HEK293 (cell line): ENCODE measurements at regions not wholly inside any gene's neighbourhood (a gene's known extent, or its start where the extent isn't known, plus 50 kb on each side); places are given as distances from the start of the nearest gene placed in this dataset.
"Not testable (repeated sequence)": the region's sequence is repeated elsewhere in the genome, so short reads cannot be mapped to it uniquely, and the experiment has no call there.

ENCODE experiments used
- CTCF ChIA-PET: fragments of 350-600 bp; formaldehyde crosslinking; extraction: SDS; loops from one replicate; lab custom pipeline; 2021; ENCODE audit warnings: antibody characterized with exemption; lab: Yijun Ruan, JAX
- POLR2A ChIA-PET: fragments of 300-600 bp; formaldehyde crosslinking; extraction: SDS; loops from one replicate; lab custom pipeline; 2020; ENCODE audit warnings: antibody characterized with exemption, inconsistent platforms; lab: Yijun Ruan, JAX
- H3K27ac ChIP-seq: fragments of 200-500 bp; sonication (Bioruptor generic); 2 replicates; pipeline ENCODE4 v1.5.1; 2014; ENCODE audit warnings: low read depth, low read length, control low read depth, inconsistent platforms; ENCODE audit errors: extremely low read depth
- H3K36me3 ChIP-seq, 2 experiments: fragments of 200-500 bp in 1 of 2; sonication (Bioruptor generic) in 1 of 2; 1 replicate in 1 of 2; 2 replicates in 1 of 2; pipeline ENCODE4 v1.5.1; 2014 to 2017; ENCODE audit warnings: inconsistent platforms in 2 of 2, low read length in 2 of 2; ENCODE audit not compliant: control insufficient read depth in 2 of 2, insufficient read depth in 1 of 2
- H3K4me1 ChIP-seq: fragments of 200-500 bp; sonication (Bioruptor generic); 2 replicates; pipeline ENCODE4 v1.5.1; 2014; ENCODE audit warnings: mild to moderate bottlenecking, low read length, inconsistent platforms; ENCODE audit not compliant: control insufficient read depth, insufficient read depth
- H3K4me3 ChIP-seq: 2 replicates; pipeline ENCODE4 v1.5.1; 2011; ENCODE audit warnings: low read depth, mild to moderate bottlenecking, control low read depth, low read length, moderate library complexity
- H3K9me3 ChIP-seq: fragments of 200-500 bp; sonication (Bioruptor generic); 2 replicates; pipeline ENCODE4 v1.5.1; 2014; ENCODE audit warnings: low read depth, low read length, inconsistent platforms; ENCODE audit not compliant: control insufficient read depth, insufficient read depth
- FEZF1 ChIP-seq: fragments of 450-650 bp; formaldehyde crosslinking; IDR thresholded peaks from 2 replicates; pipeline ENCODE4 v1.5.1; 2016; ENCODE audit warnings: missing biosample characterization, missing genetic modification characterization
- KLF8 ChIP-seq: fragments of 450-650 bp; formaldehyde crosslinking; IDR thresholded peaks from 2 replicates; pipeline ENCODE4 v1.5.1; 2016; ENCODE audit warnings: missing biosample characterization, missing genetic modification characterization
- ZBTB1 ChIP-seq: fragments of 450-650 bp; formaldehyde crosslinking; IDR thresholded peaks from 2 replicates; pipeline ENCODE4 v1.5.1; 2016; ENCODE audit warnings: missing biosample characterization, missing genetic modification characterization
- ZNF140 ChIP-seq: fragments of 450-650 bp; formaldehyde crosslinking; IDR thresholded peaks from 2 replicates; pipeline ENCODE4 v1.5.1; 2016; ENCODE audit warnings: missing biosample characterization, missing genetic modification characterization
- ZNF169 ChIP-seq: fragments of 450-650 bp; formaldehyde crosslinking; IDR thresholded peaks from 2 replicates; pipeline ENCODE4 v1.5.1; 2016; ENCODE audit warnings: missing biosample characterization, missing genetic modification characterization
- ZNF221 ChIP-seq: fragments of 450-650 bp; formaldehyde crosslinking; IDR thresholded peaks from 2 replicates; pipeline ENCODE4 v1.5.1; 2017; ENCODE audit warnings: missing biosample characterization, missing genetic modification characterization, borderline replicate concordance
- ZNF248 ChIP-seq: fragments of 450-650 bp; formaldehyde crosslinking; IDR thresholded peaks from 2 replicates; pipeline ENCODE4 v1.5.1; 2017; ENCODE audit warnings: missing biosample characterization, missing genetic modification characterization
- ZNF335 ChIP-seq: fragments of 450-650 bp; formaldehyde crosslinking; conservative IDR thresholded peaks from 2 replicates; pipeline ENCODE4 v1.5.1; 2016; ENCODE audit warnings: missing biosample characterization, missing genetic modification characterization
- ZNF350 ChIP-seq: fragments of 450-650 bp; formaldehyde crosslinking; IDR thresholded peaks from 2 replicates; pipeline ENCODE4 v1.5.0; 2017; ENCODE audit warnings: missing biosample characterization, mild to moderate bottlenecking, missing genetic modification characterization
- ZNF658 ChIP-seq: fragments of 450-650 bp; formaldehyde crosslinking; IDR thresholded peaks from 2 replicates; pipeline ENCODE4; 2016; ENCODE audit warnings: missing biosample characterization, missing genetic modification characterization
- ZNF791 ChIP-seq: fragments of 450-650 bp; formaldehyde crosslinking; IDR thresholded peaks from 2 replicates; pipeline ENCODE4 v1.5.1; 2016; ENCODE audit warnings: missing biosample characterization, missing genetic modification characterization
- TF ChIP-seq, protein P1 (sequence below): fragments of 450-650 bp; formaldehyde crosslinking; IDR thresholded peaks from 2 replicates; pipeline ENCODE4 v1.5.1; 2016; ENCODE audit warnings: missing biosample characterization, missing genetic modification characterization, low read depth
- TF ChIP-seq, protein P2 (sequence below): fragments of 450-650 bp; formaldehyde crosslinking; IDR thresholded peaks from 2 replicates; pipeline ENCODE4 v1.5.1; 2016; ENCODE audit warnings: missing biosample characterization, missing genetic modification characterization, borderline replicate concordance
- TF ChIP-seq, protein P3 (sequence below): fragments of 450-650 bp; formaldehyde crosslinking; IDR thresholded peaks from 2 replicates; pipeline ENCODE4 v1.5.1; 2016; ENCODE audit warnings: missing biosample characterization, missing genetic modification characterization
- TF ChIP-seq, protein P4 (sequence below): fragments of 450-650 bp; formaldehyde crosslinking; IDR thresholded peaks from 2 replicates; pipeline ENCODE4 v1.5.0; 2017; ENCODE audit warnings: missing biosample characterization, missing genetic modification characterization, borderline replicate concordance

DNA sequence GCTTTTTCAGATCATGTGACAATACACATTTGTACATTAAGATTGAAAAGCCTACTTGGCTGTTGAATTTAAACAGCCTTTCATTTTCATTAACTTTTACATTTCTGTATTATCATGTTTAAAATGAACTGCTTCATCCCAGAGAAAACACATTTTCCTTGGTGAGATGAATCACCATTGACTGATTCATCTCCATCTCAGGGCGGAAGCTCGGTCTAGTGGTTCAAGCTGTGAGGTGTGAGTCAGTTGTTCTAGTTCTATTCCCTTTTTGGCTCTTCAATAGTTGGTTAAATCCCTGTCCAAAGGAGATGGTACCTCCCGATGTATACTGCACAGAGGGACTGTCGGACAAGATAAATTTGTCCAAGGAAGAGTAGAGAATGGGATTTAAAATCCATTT lies 189.7 kb downstream of the ADCYAP1 start:
- Histone ChIP-seq H3K9me3 (no peaks in the 10 kb centered on the region), H3K4me3 (no peak overlapping the region), H3K4me1 (no peaks in the 10 kb centered on the region), H3K36me3 (no peaks in the 10 kb centered on the region), H3K27ac (no peak overlapping the region)
- TF ChIP-seq, protein P1, sequence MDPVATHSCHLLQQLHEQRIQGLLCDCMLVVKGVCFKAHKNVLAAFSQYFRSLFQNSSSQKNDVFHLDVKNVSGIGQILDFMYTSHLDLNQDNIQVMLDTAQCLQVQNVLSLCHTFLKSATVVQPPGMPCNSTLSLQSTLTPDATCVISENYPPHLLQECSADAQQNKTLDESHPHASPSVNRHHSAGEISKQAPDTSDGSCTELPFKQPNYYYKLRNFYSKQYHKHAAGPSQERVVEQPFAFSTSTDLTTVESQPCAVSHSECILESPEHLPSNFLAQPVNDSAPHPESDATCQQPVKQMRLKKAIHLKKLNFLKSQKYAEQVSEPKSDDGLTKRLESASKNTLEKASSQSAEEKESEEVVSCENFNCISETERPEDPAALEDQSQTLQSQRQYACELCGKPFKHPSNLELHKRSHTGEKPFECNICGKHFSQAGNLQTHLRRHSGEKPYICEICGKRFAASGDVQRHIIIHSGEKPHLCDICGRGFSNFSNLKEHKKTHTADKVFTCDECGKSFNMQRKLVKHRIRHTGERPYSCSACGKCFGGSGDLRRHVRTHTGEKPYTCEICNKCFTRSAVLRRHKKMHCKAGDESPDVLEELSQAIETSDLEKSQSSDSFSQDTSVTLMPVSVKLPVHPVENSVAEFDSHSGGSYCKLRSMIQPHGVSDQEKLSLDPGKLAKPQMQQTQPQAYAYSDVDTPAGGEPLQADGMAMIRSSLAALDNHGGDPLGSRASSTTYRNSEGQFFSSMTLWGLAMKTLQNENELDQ (tag by site-specific recombination) = no peak
- TF ChIP-seq ZNF140 (tag by site-specific recombination) (no peak), FEZF1 (no peak), KLF8 (no peak), ZNF791 (tag by site-specific recombination) (no peak), ZNF221 (tag by site-specific recombination) (no peak), ZBTB1 (tag by site-specific recombination) (no peak)
- TF ChIP-seq, protein P2, sequence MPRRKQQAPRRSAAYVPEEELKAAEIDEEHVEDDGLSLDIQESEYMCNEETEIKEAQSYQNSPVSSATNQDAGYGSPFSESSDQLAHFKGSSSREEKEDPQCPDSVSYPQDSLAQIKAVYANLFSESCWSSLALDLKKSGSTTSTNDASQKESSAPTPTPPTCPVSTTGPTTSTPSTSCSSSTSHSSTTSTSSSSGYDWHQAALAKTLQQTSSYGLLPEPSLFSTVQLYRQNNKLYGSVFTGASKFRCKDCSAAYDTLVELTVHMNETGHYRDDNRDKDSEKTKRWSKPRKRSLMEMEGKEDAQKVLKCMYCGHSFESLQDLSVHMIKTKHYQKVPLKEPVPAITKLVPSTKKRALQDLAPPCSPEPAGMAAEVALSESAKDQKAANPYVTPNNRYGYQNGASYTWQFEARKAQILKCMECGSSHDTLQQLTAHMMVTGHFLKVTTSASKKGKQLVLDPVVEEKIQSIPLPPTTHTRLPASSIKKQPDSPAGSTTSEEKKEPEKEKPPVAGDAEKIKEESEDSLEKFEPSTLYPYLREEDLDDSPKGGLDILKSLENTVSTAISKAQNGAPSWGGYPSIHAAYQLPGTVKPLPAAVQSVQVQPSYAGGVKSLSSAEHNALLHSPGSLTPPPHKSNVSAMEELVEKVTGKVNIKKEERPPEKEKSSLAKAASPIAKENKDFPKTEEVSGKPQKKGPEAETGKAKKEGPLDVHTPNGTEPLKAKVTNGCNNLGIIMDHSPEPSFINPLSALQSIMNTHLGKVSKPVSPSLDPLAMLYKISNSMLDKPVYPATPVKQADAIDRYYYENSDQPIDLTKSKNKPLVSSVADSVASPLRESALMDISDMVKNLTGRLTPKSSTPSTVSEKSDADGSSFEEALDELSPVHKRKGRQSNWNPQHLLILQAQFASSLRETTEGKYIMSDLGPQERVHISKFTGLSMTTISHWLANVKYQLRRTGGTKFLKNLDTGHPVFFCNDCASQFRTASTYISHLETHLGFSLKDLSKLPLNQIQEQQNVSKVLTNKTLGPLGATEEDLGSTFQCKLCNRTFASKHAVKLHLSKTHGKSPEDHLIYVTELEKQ (tag by site-specific recombination) = no peak
- ChIA-PET CTCF (interaction anchor here (1.1 kb wide), 1 partner anchor 132 kb away, joined by 3 read pairs; no protein-coding TSS in a partner anchor), POLR2A (no interaction called here)

DNA sequence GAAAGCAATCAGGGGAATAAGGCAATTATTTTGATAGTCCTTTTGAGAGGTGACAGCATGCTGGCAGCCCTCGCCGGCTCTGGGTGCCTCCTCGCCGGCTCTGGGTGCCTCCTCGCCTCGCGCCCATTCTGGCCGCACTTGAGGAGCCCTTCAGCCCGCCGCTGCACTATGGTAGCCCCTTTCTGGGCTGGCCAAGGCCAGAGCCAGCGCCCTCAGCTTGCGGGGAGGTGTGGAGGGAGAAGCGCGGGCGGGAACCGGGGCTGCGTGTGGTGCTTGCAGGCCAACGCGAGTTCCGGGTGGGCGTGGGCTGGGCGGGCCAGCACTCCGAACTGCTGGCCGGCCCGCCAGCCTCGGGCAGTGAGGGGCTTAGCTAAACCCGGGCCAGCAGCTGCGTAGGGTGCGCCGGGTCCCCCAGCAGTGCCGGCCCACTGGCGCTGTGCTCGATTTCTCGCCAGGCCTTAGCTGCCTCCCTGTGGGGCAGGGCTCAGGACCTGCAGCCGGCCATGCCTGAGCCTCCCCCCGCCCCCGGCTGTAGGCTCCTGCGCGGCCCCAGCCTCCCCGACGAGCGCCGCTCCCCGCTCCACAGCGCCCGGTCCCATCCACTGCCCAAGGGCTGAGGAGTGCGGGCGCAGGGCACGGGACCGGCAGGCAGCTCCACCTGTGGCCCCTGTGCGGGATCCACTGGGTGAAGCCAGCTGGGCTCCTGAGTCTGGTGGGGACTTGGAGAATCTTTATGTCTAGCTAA lies 193.5 kb downstream of the ADCYAP1 start:
- POLR2A ChIA-PET, H3K9me3 ChIP-seq, H3K27ac ChIP-seq, H3K4me1 ChIP-seq, CTCF ChIA-PET, H3K36me3 ChIP-seq, H3K4me3 ChIP-seq: not testable (repeated sequence)

DNA sequence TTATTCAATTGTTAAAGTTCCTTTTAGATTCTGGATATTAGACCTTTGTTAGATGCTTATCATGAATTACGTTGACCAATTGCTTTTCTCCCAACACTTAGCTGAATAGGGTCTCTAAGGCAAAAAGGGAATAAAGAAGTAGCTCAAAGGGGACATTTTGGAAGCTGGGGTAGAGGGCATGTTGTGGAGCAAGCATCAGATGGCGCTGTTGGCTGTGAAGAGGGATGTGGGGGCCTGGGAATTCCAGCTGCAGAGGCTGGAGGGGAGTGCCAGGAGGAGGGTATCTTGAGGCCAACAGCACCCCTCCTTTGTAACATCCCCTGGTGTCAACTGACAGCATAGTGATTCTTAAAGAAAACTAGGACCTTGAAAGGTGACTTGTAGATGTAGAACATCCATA lies 198.2 kb downstream of the ADCYAP1 start:
- no peak overlapping the region for H3K4me3 ChIP-seq
- no peaks in the 10 kb centered on the region for H3K9me3 ChIP-seq
- no peaks in the 10 kb centered on the region for H3K4me1 ChIP-seq
- TF ChIP-seq ZNF350 (no peak), ZNF248 (no peak), ZNF335 (no peak), ZNF169 (no peak), ZNF658 (no peak), ZNF140 (tag by site-specific recombination) (no peak)
- TF ChIP-seq, protein P3, sequence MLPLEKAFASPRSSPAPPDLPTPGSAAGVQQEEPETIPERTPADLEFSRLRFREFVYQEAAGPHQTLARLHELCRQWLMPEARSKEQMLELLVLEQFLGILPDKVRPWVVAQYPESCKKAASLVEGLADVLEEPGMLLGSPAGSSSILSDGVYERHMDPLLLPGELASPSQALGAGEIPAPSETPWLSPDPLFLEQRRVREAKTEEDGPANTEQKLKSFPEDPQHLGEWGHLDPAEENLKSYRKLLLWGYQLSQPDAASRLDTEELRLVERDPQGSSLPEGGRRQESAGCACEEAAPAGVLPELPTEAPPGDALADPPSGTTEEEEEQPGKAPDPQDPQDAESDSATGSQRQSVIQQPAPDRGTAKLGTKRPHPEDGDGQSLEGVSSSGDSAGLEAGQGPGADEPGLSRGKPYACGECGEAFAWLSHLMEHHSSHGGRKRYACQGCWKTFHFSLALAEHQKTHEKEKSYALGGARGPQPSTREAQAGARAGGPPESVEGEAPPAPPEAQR = no peak
- TF ChIP-seq, protein P4, sequence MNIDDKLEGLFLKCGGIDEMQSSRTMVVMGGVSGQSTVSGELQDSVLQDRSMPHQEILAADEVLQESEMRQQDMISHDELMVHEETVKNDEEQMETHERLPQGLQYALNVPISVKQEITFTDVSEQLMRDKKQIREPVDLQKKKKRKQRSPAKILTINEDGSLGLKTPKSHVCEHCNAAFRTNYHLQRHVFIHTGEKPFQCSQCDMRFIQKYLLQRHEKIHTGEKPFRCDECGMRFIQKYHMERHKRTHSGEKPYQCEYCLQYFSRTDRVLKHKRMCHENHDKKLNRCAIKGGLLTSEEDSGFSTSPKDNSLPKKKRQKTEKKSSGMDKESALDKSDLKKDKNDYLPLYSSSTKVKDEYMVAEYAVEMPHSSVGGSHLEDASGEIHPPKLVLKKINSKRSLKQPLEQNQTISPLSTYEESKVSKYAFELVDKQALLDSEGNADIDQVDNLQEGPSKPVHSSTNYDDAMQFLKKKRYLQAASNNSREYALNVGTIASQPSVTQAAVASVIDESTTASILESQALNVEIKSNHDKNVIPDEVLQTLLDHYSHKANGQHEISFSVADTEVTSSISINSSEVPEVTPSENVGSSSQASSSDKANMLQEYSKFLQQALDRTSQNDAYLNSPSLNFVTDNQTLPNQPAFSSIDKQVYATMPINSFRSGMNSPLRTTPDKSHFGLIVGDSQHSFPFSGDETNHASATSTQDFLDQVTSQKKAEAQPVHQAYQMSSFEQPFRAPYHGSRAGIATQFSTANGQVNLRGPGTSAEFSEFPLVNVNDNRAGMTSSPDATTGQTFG (tag by site-specific recombination) = no peak
- CTCF ChIA-PET = no interaction called here
- H3K27ac ChIP-seq = no peak overlapping the region
- H3K36me3 ChIP-seq = no peaks in the 10 kb centered on the region
- POLR2A ChIA-PET = no interaction called here
